H1 (cell line): ENCODE measurements at regions not wholly inside any gene's neighbourhood (a gene's known extent, or its start where the extent isn't known, plus 50 kb on each side); places are given as distances from the start of the nearest gene placed in this dataset.

Experiments
- ATF2 ChIP-seq: IDR thresholded peaks from 2 replicates; pipeline ENCODE4 v1.6.1; 2012; ENCODE audit warnings: low read length, inconsistent platforms
- CTCF ChIP-seq, 3 experiments: IDR thresholded peaks; 1 replicate in 2 of 3; 2 replicates in 1 of 3; pipeline versions ENCODE4 v1.5.1 to v1.6.1; 2011; ENCODE audit warnings: low read length in 3 of 3, mild to moderate bottlenecking in 3 of 3, inconsistent platforms in 2 of 3, low read depth in 1 of 3, moderate library complexity in 1 of 3; ENCODE audit not compliant: insufficient read depth in 1 of 3; ENCODE audit errors: control extremely low read depth in 1 of 3
- JUND ChIP-seq: IDR thresholded peaks from 2 replicates; pipeline ENCODE4 v1.6.1; 2011; ENCODE audit warnings: mild to moderate bottlenecking, improper control_type of control experiment, low read length
- KDM5A ChIP-seq: fragments of 200-600 bp; IDR thresholded peaks from 2 replicates; pipeline ENCODE4 v1.7.1; 2012; ENCODE audit warnings: mild to moderate bottlenecking, low read length, inconsistent platforms, mixed read lengths

DNA sequence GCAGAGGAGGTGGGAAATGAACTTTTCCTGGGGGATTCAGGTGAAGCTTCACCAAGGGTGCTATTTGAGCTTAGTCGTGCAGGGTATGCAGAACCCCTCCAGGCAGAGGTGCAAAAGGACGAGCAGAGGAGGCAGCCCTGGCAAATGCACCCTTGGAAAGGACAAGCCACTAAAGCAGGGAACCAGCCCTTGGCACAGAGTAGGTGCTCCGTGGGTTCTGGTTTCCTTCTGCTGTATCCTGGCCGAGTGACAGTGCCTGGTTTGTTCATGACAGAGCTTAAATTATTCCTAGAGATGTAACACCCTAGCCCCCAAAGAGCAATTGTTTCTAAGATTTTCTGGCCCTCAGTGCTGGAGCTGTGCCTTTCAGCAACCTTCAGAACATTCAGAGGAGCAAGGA, 73.4 kb upstream of the SYT6 start (continued):
- TF ChIP-seq CTCF (IDR thresholded peaks at IDR 0.05; ENCODE audit: control extremely low read depth in 1 of 3, insufficient read depth in 1 of 3, low read depth in 1 of 3, low read length in 3 of 3) (no peak), ATF2 (no peak), JUND (no peak), KDM5A (no peak)
